Panc1 (cell line): ENCODE measurements at regions not wholly inside any gene's neighbourhood (a gene's known extent, or its start where the extent isn't known, plus 50 kb on each side); places are given as distances from the start of the nearest gene placed in this dataset.

Experiments used
- ATAC-seq: fragments of 200-7000 bp; cut with Tn5 transposase; 2 replicates; pipeline ENCODE4 v1.9.1; 2020; ENCODE audit warnings: mild to moderate bottlenecking, moderate library complexity
- BruUV-seq: library from RNA; stranded (reverse); fragments of 400-500 nt; replicated peaks from 2 replicates; lab custom pipeline; 2021; lab: Mats Ljungman, UMichigan
- CTCF ChIA-PET: fragments of 300-600 bp; sonication (Branson Sonifier 250); formaldehyde crosslinking; loops from one replicate; lab custom pipeline; 2022; ENCODE audit warnings: antibody characterized with exemption; lab: Charles Lee
- POLR2A ChIA-PET: fragments of 300-600 bp; sonication (Branson Sonifier 250); formaldehyde crosslinking; loops from one replicate; lab custom pipeline; 2022; ENCODE audit warnings: antibody characterized with exemption; lab: Charles Lee
- DNase-seq: peaks from one replicate; pipeline ENCODE4 v3.0.0-alpha.2; 2010; ENCODE audit warnings: low read depth, low spot score
- H3K27ac ChIP-seq: 2 replicates; pipeline ENCODE4 v1.5.1; 2011; ENCODE audit warnings: mild to moderate bottlenecking, low read length, inconsistent platforms
- H3K27me3 ChIP-seq: fragments of 200-500 bp; sonication (Bioruptor generic); 2 replicates; pipeline ENCODE4 v1.6.0; 2014; ENCODE audit warnings: low read length, inconsistent platforms; ENCODE audit not compliant: control insufficient read depth, insufficient read depth
- H3K36me3 ChIP-seq: fragments of 200-500 bp; sonication (Bioruptor generic); 2 replicates; pipeline ENCODE4 v1.5.1; 2014; ENCODE audit warnings: inconsistent platforms, mild to moderate bottlenecking, low read length, moderate library complexity; ENCODE audit not compliant: control insufficient read depth, insufficient read depth
- H3K4me1 ChIP-seq: 2 replicates; pipeline ENCODE4 v1.5.1; 2011; ENCODE audit warnings: inconsistent platforms, mild to moderate bottlenecking, low read length, moderate library complexity; ENCODE audit not compliant: control insufficient read depth, insufficient read depth
- H3K4me3 ChIP-seq, 2 experiments: 2 replicates each; pipeline ENCODE4 v1.5.1; 2011 to 2012; ENCODE audit warnings: low read depth in 2 of 2, low read length in 2 of 2, mild to moderate bottlenecking in 2 of 2, inconsistent platforms in 1 of 2, moderate library complexity in 1 of 2
- H3K9me3 ChIP-seq: fragments of 200-500 bp; sonication (Bioruptor generic); 2 replicates; pipeline ENCODE4 v1.5.1; 2014; ENCODE audit warnings: low read depth, mild to moderate bottlenecking, inconsistent platforms, low read length, moderate library complexity; ENCODE audit not compliant: control insufficient read depth, insufficient read depth
- POLR2AphosphoS5 ChIP-seq: IDR thresholded peaks from 2 replicates; pipeline ENCODE4 v1.6.1; 2012; ENCODE audit warnings: mild to moderate bottlenecking, low read depth, low read length, moderate library complexity
- SIN3A ChIP-seq: IDR thresholded peaks from 2 replicates; pipeline ENCODE4 v1.6.1; 2012; ENCODE audit warnings: low read depth, mild to moderate bottlenecking, low read length, moderate library complexity, borderline replicate concordance; ENCODE audit not compliant: insufficient read depth
- TCF7L2 ChIP-seq: IDR thresholded peaks from 2 replicates; pipeline ENCODE4 v1.6.1; 2011; ENCODE audit warnings: mild to moderate bottlenecking, low read depth, low read length, inconsistent platforms
- in situ Hi-C: cut with HindIII; loops from 2 replicates; pipeline ENCODE4 v1.10.0; 2016; ENCODE audit warnings: low sequenced_read_pairs, low pct_unique_long_range_greater_than_20kb
- intact Hi-C: fragments of 100-400 bp; cut with micrococcal nuclease; formaldehyde crosslinking; loops from one replicate; pipeline ENCODE4 v1.10.0; 2022; ENCODE audit not compliant: unreplicated experiment
- TF ChIP-seq, protein P1 (sequence below), 2 experiments: IDR thresholded peaks; 2 replicates each; pipeline ENCODE4 v1.6.1; 2011 to 2012; ENCODE audit warnings: low read depth in 2 of 2, control low read depth in 1 of 2, low read length in 1 of 2, mild to moderate bottlenecking in 1 of 2, moderate library complexity in 1 of 2; ENCODE audit not compliant: insufficient read depth in 1 of 2
- TF ChIP-seq, protein P2 (sequence below): fragments of 450-650 bp; IDR thresholded peaks from 2 replicates; pipeline ENCODE4 v1.5.1; 2017; ENCODE audit warnings: mild to moderate bottlenecking

DNA sequence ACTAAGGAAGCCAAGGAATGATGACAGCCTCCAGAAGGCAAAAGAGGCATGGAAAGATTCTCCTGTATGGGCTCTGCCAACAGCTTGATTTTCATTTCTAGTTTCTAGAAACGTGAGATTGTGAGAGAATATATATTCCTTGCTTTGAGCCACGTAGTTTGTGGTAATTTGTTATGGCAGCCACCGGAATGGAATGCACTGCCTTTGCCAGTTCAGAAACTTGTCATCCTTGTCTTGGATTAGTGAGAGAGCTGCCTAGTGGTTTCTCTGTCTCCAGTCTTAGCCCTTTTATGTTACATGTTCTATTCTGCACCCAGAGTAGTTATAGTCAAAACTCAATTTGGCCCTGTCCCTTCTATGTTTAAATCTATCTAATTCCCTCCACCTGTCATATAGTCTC lies 216.0 kb upstream of the PTGFR start:
- intact Hi-C loops (no loop called here), in situ Hi-C loops (no loop called here)
- no peak for DNase-seq
- ChIA-PET CTCF (no interaction called here), POLR2A (no interaction called here)
- no TSS peak for BruUV-seq
- Histone ChIP-seq H3K27ac (no peak overlapping the region), H3K4me1 (no peaks in the 10 kb centered on the region), H3K27me3 (no peaks in the 10 kb centered on the region), H3K4me3 (no peak overlapping the region), H3K9me3 (no peaks in the 10 kb centered on the region), H3K36me3 (no peaks in the 10 kb centered on the region)
- ATAC-seq = no peak
- no peak for TF ChIP-seq POLR2AphosphoS5
- no peak for TF ChIP-seq TCF7L2
- TF ChIP-seq, protein P1, sequence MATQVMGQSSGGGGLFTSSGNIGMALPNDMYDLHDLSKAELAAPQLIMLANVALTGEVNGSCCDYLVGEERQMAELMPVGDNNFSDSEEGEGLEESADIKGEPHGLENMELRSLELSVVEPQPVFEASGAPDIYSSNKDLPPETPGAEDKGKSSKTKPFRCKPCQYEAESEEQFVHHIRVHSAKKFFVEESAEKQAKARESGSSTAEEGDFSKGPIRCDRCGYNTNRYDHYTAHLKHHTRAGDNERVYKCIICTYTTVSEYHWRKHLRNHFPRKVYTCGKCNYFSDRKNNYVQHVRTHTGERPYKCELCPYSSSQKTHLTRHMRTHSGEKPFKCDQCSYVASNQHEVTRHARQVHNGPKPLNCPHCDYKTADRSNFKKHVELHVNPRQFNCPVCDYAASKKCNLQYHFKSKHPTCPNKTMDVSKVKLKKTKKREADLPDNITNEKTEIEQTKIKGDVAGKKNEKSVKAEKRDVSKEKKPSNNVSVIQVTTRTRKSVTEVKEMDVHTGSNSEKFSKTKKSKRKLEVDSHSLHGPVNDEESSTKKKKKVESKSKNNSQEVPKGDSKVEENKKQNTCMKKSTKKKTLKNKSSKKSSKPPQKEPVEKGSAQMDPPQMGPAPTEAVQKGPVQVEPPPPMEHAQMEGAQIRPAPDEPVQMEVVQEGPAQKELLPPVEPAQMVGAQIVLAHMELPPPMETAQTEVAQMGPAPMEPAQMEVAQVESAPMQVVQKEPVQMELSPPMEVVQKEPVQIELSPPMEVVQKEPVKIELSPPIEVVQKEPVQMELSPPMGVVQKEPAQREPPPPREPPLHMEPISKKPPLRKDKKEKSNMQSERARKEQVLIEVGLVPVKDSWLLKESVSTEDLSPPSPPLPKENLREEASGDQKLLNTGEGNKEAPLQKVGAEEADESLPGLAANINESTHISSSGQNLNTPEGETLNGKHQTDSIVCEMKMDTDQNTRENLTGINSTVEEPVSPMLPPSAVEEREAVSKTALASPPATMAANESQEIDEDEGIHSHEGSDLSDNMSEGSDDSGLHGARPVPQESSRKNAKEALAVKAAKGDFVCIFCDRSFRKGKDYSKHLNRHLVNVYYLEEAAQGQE (IDR thresholded peaks at IDR 0.05; ENCODE audit: insufficient read depth in 1 of 2, low read depth in 2 of 2, low read length in 1 of 2) = no peak
- no peak for TF ChIP-seq SIN3A
- TF ChIP-seq, protein P2, sequence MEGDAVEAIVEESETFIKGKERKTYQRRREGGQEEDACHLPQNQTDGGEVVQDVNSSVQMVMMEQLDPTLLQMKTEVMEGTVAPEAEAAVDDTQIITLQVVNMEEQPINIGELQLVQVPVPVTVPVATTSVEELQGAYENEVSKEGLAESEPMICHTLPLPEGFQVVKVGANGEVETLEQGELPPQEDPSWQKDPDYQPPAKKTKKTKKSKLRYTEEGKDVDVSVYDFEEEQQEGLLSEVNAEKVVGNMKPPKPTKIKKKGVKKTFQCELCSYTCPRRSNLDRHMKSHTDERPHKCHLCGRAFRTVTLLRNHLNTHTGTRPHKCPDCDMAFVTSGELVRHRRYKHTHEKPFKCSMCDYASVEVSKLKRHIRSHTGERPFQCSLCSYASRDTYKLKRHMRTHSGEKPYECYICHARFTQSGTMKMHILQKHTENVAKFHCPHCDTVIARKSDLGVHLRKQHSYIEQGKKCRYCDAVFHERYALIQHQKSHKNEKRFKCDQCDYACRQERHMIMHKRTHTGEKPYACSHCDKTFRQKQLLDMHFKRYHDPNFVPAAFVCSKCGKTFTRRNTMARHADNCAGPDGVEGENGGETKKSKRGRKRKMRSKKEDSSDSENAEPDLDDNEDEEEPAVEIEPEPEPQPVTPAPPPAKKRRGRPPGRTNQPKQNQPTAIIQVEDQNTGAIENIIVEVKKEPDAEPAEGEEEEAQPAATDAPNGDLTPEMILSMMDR = no peak

DNA sequence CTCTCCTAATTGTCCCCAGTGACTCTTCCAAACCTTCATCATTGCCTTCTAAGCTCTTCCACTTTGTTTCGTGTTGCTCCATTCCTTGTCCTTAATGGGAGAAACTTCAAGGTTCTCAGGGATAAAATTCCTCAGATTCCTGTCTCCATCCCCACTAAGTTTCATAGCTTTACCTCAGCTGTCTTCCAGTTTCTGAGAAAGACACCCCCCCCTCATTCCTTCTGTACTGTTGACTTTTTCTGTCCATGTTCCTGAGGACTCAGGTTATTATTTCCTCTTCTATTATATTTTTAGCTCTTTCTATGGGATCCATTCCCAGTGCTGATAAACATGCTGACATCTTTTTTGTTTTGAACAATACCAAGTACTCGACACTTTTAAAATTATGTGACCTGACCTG lies 215.3 kb upstream of the PTGFR start:
- POLR2A ChIA-PET = no interaction called here
- no peak overlapping the region for H3K27ac ChIP-seq
- CTCF ChIA-PET = no interaction called here

More for the DNA sequence above, 215.3 kb upstream of the PTGFR start:
- in situ Hi-C loops = no loop called here
- no peak for ATAC-seq
- intact Hi-C loops = no loop called here
- Histone ChIP-seq H3K4me1 (no peaks in the 10 kb centered on the region), H3K4me3 (no peak overlapping the region), H3K27me3 (no peaks in the 10 kb centered on the region), H3K36me3 (no peaks in the 10 kb centered on the region), H3K9me3 (no peaks in the 10 kb centered on the region)
- BruUV-seq = no TSS peak
- TF ChIP-seq SIN3A (no peak), POLR2AphosphoS5 (no peak), TCF7L2 (no peak)
- TF ChIP-seq, protein P1 (IDR thresholded peaks at IDR 0.05; ENCODE audit: insufficient read depth in 1 of 2, low read depth in 2 of 2, low read length in 1 of 2) = no peak
- TF ChIP-seq, protein P2 = no peak
- DNase-seq = no peak
